ENCODE measurements at regions not wholly inside any gene's neighbourhood (a gene's known extent, or its start where the extent isn't known, plus 50 kb on each side); places are given as distances from the start of the nearest gene placed in this dataset.

GRCh38 chr13:61358599-61358998, 57.0 kb downstream of the PCDH20 start:
- Histone ChIP-seq H3K9ac (ENCODE audit: low read length in 3 of 3) (no peak overlapping the region), H3K27me3 (ENCODE audit: control insufficient read depth, insufficient read depth, low read length) (no peaks in the 10 kb centered on the region), H3K4me1 (ENCODE audit: control insufficient read depth in 2 of 3, insufficient read depth in 2 of 3, low read depth in 1 of 3, low read length in 3 of 3) (no peaks in the 10 kb centered on the region), H3K27ac (ENCODE audit: low read depth in 2 of 2, low read length in 2 of 2) (no peak overlapping the region), H3K9me3 (ENCODE audit: control insufficient read depth in 2 of 3, insufficient read depth in 1 of 3, low read length in 3 of 3) (no peaks in the 10 kb centered on the region), H3K4me3 (ENCODE audit: low read length in 3 of 3) (no peak overlapping the region), H3K36me3 (ENCODE audit: control insufficient read depth in 2 of 3, insufficient read depth in 3 of 3, low read length in 3 of 3) (no peaks in the 10 kb centered on the region)
- intact Hi-C loops (cut with DNase I) = no loop called here
- FAIRE-seq (no peak), DNase-seq (no peak)
- no peak for TF ChIP-seq CTCF (IDR thresholded peaks at IDR 0.05; ENCODE audit: borderline replicate concordance, extremely low read depth, insufficient read depth)

- Histone ChIP-seq H3K36me3 (ENCODE audit: control insufficient read depth in 2 of 3, insufficient read depth in 3 of 3, low read length in 3 of 3) (no peaks in the 10 kb centered on the region), H3K9ac (ENCODE audit: low read length in 3 of 3) (no peak overlapping the region), H3K27me3 (ENCODE audit: control insufficient read depth, insufficient read depth, low read length) (no peaks in the 10 kb centered on the region), H3K4me3 (ENCODE audit: low read length in 3 of 3) (no peak overlapping the region), H3K9me3 (ENCODE audit: control insufficient read depth in 2 of 3, insufficient read depth in 1 of 3, low read length in 3 of 3) (no peaks in the 10 kb centered on the region), H3K4me1 (ENCODE audit: control insufficient read depth in 2 of 3, insufficient read depth in 2 of 3, low read depth in 1 of 3, low read length in 3 of 3) (no peaks in the 10 kb centered on the region), H3K27ac (ENCODE audit: low read depth in 2 of 2, low read length in 2 of 2) (no peak overlapping the region)
- FAIRE-seq (no peak), DNase-seq (no peak)
- intact Hi-C loops (cut with DNase I) = no loop called here
- TF ChIP-seq CTCF (IDR thresholded peaks at IDR 0.05; ENCODE audit: borderline replicate concordance, extremely low read depth, insufficient read depth) = no peak
Measured at GRCh38 chr13:61350341-61350740, 65.3 kb downstream of the PCDH20 start.

GRCh38 chr13:61339054-61339621, 76.5 kb downstream of the PCDH20 start:
- FAIRE-seq = no peak
- Histone ChIP-seq H3K4me1 (ENCODE audit: control insufficient read depth in 2 of 3, insufficient read depth in 2 of 3, low read depth in 1 of 3, low read length in 3 of 3) (no peaks in the 10 kb centered on the region), H3K9ac (ENCODE audit: low read length in 3 of 3) (no peak overlapping the region), H3K36me3 (ENCODE audit: control insufficient read depth in 2 of 3, insufficient read depth in 3 of 3, low read length in 3 of 3) (no peaks in the 10 kb centered on the region), H3K4me3 (ENCODE audit: low read length in 3 of 3) (no peak overlapping the region), H3K9me3 (ENCODE audit: control insufficient read depth in 2 of 3, insufficient read depth in 1 of 3, low read length in 3 of 3) (no peaks in the 10 kb centered on the region), H3K27ac (ENCODE audit: low read depth in 2 of 2, low read length in 2 of 2) (no peak overlapping the region), H3K27me3 (ENCODE audit: control insufficient read depth, insufficient read depth, low read length) (no peaks in the 10 kb centered on the region)
- peak in 1 of 5 donors; percentile 59 for DNase-seq
- intact Hi-C loops (cut with DNase I) = no loop called here
- no peak for TF ChIP-seq CTCF (IDR thresholded peaks at IDR 0.05; ENCODE audit: borderline replicate concordance, extremely low read depth, insufficient read depth)

GRCh38 chr13:61316647-61317046, 99.0 kb downstream of the PCDH20 start:
- FAIRE-seq = no peak
- intact Hi-C loops (cut with DNase I) = no loop called here
- no peak for TF ChIP-seq CTCF (IDR thresholded peaks at IDR 0.05; ENCODE audit: borderline replicate concordance, extremely low read depth, insufficient read depth)

More at GRCh38 chr13:61316647-61317046, 99.0 kb downstream of the PCDH20 start:
- Histone ChIP-seq H3K27ac (ENCODE audit: low read depth in 2 of 2, low read length in 2 of 2) (no peak overlapping the region), H3K36me3 (ENCODE audit: control insufficient read depth in 2 of 3, insufficient read depth in 3 of 3, low read length in 3 of 3) (no peaks in the 10 kb centered on the region), H3K9ac (ENCODE audit: low read length in 3 of 3) (no peak overlapping the region), H3K4me1 (ENCODE audit: control insufficient read depth in 2 of 3, insufficient read depth in 2 of 3, low read depth in 1 of 3, low read length in 3 of 3) (no peaks in the 10 kb centered on the region), H3K4me3 (ENCODE audit: low read length in 3 of 3) (no peak overlapping the region), H3K9me3 (ENCODE audit: control insufficient read depth in 2 of 3, insufficient read depth in 1 of 3, low read length in 3 of 3) (no peaks in the 10 kb centered on the region), H3K27me3 (ENCODE audit: control insufficient read depth, insufficient read depth, low read length) (no peaks in the 10 kb centered on the region)
- DNase-seq = no peak

Data from kidney (tissue), 13 donors.